Endothelial cell (in vitro differentiated cells): ENCODE measurements at regions not wholly inside any gene's neighbourhood (a gene's known extent, or its start where the extent isn't known, plus 50 kb on each side); places are given as distances from the start of the nearest gene placed in this dataset.

Experiments
- DNase-seq: peaks from one replicate; pipeline ENCODE4 v3.0.0; 2021; ENCODE audit warnings: low spot score
- H3K27ac Mint-ChIP-seq: one replicate; pipeline ENCODE4 v1.8.0; 2021; ENCODE audit warnings: mixed read lengths, inconsistent platforms; ENCODE audit not compliant: unreplicated experiment
- H3K27me3 Mint-ChIP-seq: one replicate; pipeline ENCODE4 v1.8.0; 2021; ENCODE audit warnings: mild to moderate bottlenecking, moderate library complexity, mixed read lengths, inconsistent platforms; ENCODE audit not compliant: unreplicated experiment
- H3K36me3 Mint-ChIP-seq: one replicate; pipeline ENCODE4 v1.8.0; 2021; ENCODE audit warnings: mild to moderate bottlenecking, low read depth, mixed read lengths, inconsistent platforms; ENCODE audit not compliant: unreplicated experiment
- H3K4me1 Mint-ChIP-seq: one replicate; pipeline ENCODE4 v1.8.0; 2021; ENCODE audit warnings: mild to moderate bottlenecking, mixed read lengths, inconsistent platforms; ENCODE audit not compliant: unreplicated experiment
- H3K4me3 Mint-ChIP-seq: one replicate; pipeline ENCODE4 v1.8.0; 2021; ENCODE audit warnings: mild to moderate bottlenecking, mixed read lengths, inconsistent platforms; ENCODE audit not compliant: unreplicated experiment
- H3K9me3 Mint-ChIP-seq: one replicate; pipeline ENCODE4 v1.8.0; 2021; ENCODE audit warnings: mixed read lengths, inconsistent platforms; ENCODE audit not compliant: unreplicated experiment
- CTCF ChIP-seq: fragments of 200-600 bp; sonication (generic); IDR thresholded peaks from one replicate; pipeline ENCODE4 v1.5.0; 2021; ENCODE audit warnings: antibody characterized with exemption; ENCODE audit not compliant: unreplicated experiment

- Mint-ChIP-seq H3K27me3 (peaks cover 4% of the 10 kb centered on the region), H3K27ac (no peak overlapping the region), H3K4me1 (peaks cover 10% of the 10 kb centered on the region), H3K9me3 (no peaks in the 10 kb centered on the region), H3K36me3 (no peaks in the 10 kb centered on the region), H3K4me3 (no peak overlapping the region)
- TF ChIP-seq CTCF, result no peak
- peak; percentile 21 for DNase-seq
Observed at GRCh38 chr12:124625867-124626675, 58.7 kb upstream of the NCOR2 start.

GRCh38 chr12:124624823-124625222 lies 57.4 kb upstream of the NCOR2 start:
- TF ChIP-seq CTCF, result no peak
- H3K4me3 Mint-ChIP-seq, result no peak overlapping the region
- no peaks in the 10 kb centered on the region for H3K9me3 Mint-ChIP-seq
- H3K27ac Mint-ChIP-seq, result no peak overlapping the region
- DNase-seq, result no peak
- H3K36me3 Mint-ChIP-seq, result no peaks in the 10 kb centered on the region
- H3K27me3 Mint-ChIP-seq, result peaks cover 3% of the 10 kb centered on the region
- H3K4me1 Mint-ChIP-seq, result peaks cover 10% of the 10 kb centered on the region

- peaks cover 7% of the 10 kb centered on the region for H3K27me3 Mint-ChIP-seq
- no peak for DNase-seq
- no peak overlapping the region for H3K4me3 Mint-ChIP-seq
- no peak for TF ChIP-seq CTCF
- H3K27ac Mint-ChIP-seq, result no peak overlapping the region
- H3K4me1 Mint-ChIP-seq, result peaks cover 10% of the 10 kb centered on the region
- H3K36me3 Mint-ChIP-seq, result no peaks in the 10 kb centered on the region
- H3K9me3 Mint-ChIP-seq, result no peaks in the 10 kb centered on the region
Observed at GRCh38 chr12:124623344-124624035, 56.1 kb upstream of the NCOR2 start.

GRCh38 chr12:124622764-124623163 lies 55.4 kb upstream of the NCOR2 start:
- H3K27me3 Mint-ChIP-seq, result peaks cover 8% of the 10 kb centered on the region
- H3K9me3 Mint-ChIP-seq, result no peaks in the 10 kb centered on the region
- no peaks in the 10 kb centered on the region for H3K36me3 Mint-ChIP-seq
- DNase-seq, result no peak
- H3K27ac Mint-ChIP-seq, result no peak overlapping the region
- H3K4me1 Mint-ChIP-seq, result peaks cover 10% of the 10 kb centered on the region
- no peak for TF ChIP-seq CTCF
- H3K4me3 Mint-ChIP-seq, result no peak overlapping the region

- no peak overlapping the region for H3K27ac Mint-ChIP-seq
- H3K4me3 Mint-ChIP-seq, result no peak overlapping the region
- H3K27me3 Mint-ChIP-seq, result peaks cover 8% of the 10 kb centered on the region
- peaks cover 10% of the 10 kb centered on the region for H3K4me1 Mint-ChIP-seq
- H3K36me3 Mint-ChIP-seq, result no peaks in the 10 kb centered on the region
- no peak for DNase-seq
- TF ChIP-seq CTCF, result no peak
- no peaks in the 10 kb centered on the region for H3K9me3 Mint-ChIP-seq
Observed at GRCh38 chr12:124622331-124622730, 54.9 kb upstream of the NCOR2 start.
